Right atrium auricular region (tissue), 2 donors: ENCODE measurements at regions not wholly inside any gene's neighbourhood (a gene's known extent, or its start where the extent isn't known, plus 50 kb on each side); places are given as distances from the start of the nearest gene placed in this dataset.

ENCODE experiments used
- DNase-seq: peaks from one replicate; pipeline ENCODE4 v3.0.0-alpha.2; 2019; ENCODE audit warnings: low spot score
- H3K27ac ChIP-seq, 2 donors: fragments of 200-600 bp; sonication (generic); 1 replicate in 1 of 2; 2 replicates in 1 of 2; pipeline ENCODE4 v1.5.1; 2016 to 2019
- H3K27me3 ChIP-seq, 2 donors: fragments of 200-600 bp; sonication (generic); one replicate each; pipeline versions ENCODE4 v1.5.1 to v1.6.0; 2017 to 2019
- H3K36me3 ChIP-seq: fragments of 200-600 bp; sonication (generic); one replicate; pipeline ENCODE4 v1.5.1; 2016
- H3K4me1 ChIP-seq, 2 donors: fragments of 200-600 bp; sonication (generic); one replicate each; pipeline versions ENCODE4 v1.5.1 to v1.6.0; 2017 to 2019
- H3K4me3 ChIP-seq, 2 donors: fragments of 200-600 bp; sonication (generic); 1 replicate in 1 of 2; 2 replicates in 1 of 2; pipeline ENCODE4 v1.5.1; 2017 to 2019; ENCODE audit warnings: mild to moderate bottlenecking in 1 of 2, moderate library complexity in 1 of 2
- H3K9me3 ChIP-seq, 2 donors: fragments of 200-600 bp; sonication (generic); one replicate each; pipeline ENCODE4 v1.5.1; 2019
- TF ChIP-seq, protein P1 (sequence below), 2 donors: fragments of 200-600 bp; sonication (generic); IDR thresholded peaks; one replicate each; pipeline ENCODE4 v1.5.1; 2019; ENCODE audit warnings: antibody characterized with exemption in 2 of 2

DNA sequence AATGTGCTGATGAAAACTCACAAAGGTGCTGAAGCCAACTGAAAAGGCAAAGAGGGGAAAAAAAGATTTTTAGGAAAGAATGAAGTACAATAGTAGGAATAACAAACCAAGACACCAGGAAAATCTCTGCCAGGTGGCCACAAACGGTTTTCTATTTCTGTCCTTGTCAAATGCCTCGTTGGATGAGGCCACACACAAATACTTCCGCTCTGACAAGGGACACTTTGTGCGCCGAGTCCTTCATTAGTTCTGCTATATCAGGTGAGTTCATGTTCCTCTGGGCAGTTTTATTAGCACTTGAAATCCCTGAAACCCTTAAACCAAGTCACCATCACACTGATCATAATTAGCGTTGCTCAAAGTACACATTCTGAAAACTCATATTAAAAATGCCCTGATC lies 373.1 kb downstream of the VPS13C start:
- no peak overlapping the region for H3K27ac ChIP-seq
- no peaks in the 10 kb centered on the region for H3K27me3 ChIP-seq
- DNase-seq, result no peak
- TF ChIP-seq, protein P1, sequence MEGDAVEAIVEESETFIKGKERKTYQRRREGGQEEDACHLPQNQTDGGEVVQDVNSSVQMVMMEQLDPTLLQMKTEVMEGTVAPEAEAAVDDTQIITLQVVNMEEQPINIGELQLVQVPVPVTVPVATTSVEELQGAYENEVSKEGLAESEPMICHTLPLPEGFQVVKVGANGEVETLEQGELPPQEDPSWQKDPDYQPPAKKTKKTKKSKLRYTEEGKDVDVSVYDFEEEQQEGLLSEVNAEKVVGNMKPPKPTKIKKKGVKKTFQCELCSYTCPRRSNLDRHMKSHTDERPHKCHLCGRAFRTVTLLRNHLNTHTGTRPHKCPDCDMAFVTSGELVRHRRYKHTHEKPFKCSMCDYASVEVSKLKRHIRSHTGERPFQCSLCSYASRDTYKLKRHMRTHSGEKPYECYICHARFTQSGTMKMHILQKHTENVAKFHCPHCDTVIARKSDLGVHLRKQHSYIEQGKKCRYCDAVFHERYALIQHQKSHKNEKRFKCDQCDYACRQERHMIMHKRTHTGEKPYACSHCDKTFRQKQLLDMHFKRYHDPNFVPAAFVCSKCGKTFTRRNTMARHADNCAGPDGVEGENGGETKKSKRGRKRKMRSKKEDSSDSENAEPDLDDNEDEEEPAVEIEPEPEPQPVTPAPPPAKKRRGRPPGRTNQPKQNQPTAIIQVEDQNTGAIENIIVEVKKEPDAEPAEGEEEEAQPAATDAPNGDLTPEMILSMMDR (IDR thresholded peaks at IDR 0.05), result no peak
- no peak overlapping the region for H3K4me3 ChIP-seq
- no peaks in the 10 kb centered on the region for H3K36me3 ChIP-seq
- no peaks in the 10 kb centered on the region for H3K4me1 ChIP-seq
- no peaks in the 10 kb centered on the region for H3K9me3 ChIP-seq

DNA sequence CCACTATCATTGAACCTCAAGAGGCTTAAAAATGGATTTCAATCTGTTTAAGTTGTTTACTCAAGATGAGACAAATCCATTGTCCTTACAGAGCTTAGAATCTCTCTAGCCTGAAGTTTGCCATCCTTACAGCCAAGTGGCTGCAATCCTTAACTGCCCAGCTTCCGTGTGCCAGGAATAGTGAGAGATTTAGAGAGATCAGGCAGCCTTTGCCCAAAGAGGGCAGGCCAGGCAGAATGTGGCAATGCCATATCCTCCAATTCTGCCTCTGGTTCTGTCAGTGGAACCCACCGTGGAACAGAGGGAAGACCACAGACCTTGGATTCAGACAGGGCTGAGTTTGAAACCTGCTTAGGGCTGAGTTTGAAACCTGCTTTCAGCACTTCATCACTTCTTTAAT lies 374.3 kb downstream of the VPS13C start:
- TF ChIP-seq, protein P1 (IDR thresholded peaks at IDR 0.05), result no peak
- Histone ChIP-seq H3K27me3 (no peaks in the 10 kb centered on the region), H3K4me1 (no peaks in the 10 kb centered on the region), H3K27ac (no peak overlapping the region), H3K36me3 (no peaks in the 10 kb centered on the region), H3K9me3 (no peaks in the 10 kb centered on the region), H3K4me3 (no peak overlapping the region)
- no peak for DNase-seq

DNA sequence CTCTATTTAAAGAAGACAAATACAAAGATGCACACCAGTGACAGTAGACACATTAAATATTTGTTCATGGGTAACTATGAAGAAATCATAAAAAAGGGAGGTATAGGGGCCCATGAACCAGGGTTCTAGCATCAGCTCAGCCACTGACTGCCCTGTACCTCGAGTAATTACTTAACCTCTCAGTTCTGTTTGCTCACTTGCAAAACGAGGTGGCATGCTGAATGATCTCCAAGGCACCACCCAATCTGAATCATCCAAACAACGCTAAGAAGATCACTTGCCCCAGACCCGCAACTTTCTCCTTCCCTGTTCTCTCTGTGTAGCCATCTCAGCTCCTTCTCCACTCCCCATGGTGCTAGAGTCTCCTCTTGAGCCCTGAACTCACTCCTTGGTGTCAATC lies 374.7 kb downstream of the VPS13C start:
- Histone ChIP-seq H3K9me3 (no peaks in the 10 kb centered on the region), H3K27me3 (no peaks in the 10 kb centered on the region), H3K27ac (no peak overlapping the region), H3K36me3 (no peaks in the 10 kb centered on the region), H3K4me3 (no peak overlapping the region), H3K4me1 (no peaks in the 10 kb centered on the region)
- TF ChIP-seq, protein P1 (IDR thresholded peaks at IDR 0.05), result no peak
- DNase-seq, result no peak

DNA sequence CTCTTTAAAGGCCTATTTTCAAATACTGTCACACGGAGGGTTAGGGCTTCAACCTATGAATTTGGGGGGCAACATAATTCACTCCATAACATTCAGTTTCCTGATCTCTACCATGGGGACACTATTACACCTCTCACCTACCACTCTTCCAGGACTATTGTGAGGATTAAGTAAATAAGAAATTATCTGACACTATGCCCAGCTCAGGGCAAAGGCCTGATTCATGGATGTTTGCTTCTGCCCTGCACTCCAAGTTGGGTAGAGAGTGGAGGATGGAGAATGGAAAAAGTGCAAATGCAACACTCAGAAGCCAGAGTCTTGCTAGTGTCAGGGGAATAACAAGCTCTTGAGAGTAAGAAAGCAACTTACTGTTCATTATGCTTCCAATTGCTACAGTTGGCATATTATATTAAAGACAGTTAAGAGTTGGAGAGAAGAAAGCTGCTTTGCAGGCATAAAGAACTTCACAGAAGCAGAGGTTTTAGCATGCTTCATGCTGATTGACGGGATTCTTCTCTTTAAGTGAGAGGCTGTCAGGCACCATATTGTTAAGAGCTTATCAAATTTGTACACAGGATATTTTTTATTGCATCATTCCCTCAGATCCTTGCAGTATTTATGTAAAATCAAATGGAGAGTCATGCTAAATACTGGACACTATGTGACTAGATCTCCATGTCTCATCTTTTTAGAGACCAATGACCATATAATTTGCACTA lies 375.3 kb downstream of the VPS13C start:
- no peaks in the 10 kb centered on the region for H3K9me3 ChIP-seq
- TF ChIP-seq, protein P1 (IDR thresholded peaks at IDR 0.05), result no peak
- H3K36me3 ChIP-seq, result no peaks in the 10 kb centered on the region
- no peaks in the 10 kb centered on the region for H3K4me1 ChIP-seq
- H3K27ac ChIP-seq, result no peak overlapping the region
- no peak for DNase-seq
- no peaks in the 10 kb centered on the region for H3K27me3 ChIP-seq
- no peak overlapping the region for H3K4me3 ChIP-seq

DNA sequence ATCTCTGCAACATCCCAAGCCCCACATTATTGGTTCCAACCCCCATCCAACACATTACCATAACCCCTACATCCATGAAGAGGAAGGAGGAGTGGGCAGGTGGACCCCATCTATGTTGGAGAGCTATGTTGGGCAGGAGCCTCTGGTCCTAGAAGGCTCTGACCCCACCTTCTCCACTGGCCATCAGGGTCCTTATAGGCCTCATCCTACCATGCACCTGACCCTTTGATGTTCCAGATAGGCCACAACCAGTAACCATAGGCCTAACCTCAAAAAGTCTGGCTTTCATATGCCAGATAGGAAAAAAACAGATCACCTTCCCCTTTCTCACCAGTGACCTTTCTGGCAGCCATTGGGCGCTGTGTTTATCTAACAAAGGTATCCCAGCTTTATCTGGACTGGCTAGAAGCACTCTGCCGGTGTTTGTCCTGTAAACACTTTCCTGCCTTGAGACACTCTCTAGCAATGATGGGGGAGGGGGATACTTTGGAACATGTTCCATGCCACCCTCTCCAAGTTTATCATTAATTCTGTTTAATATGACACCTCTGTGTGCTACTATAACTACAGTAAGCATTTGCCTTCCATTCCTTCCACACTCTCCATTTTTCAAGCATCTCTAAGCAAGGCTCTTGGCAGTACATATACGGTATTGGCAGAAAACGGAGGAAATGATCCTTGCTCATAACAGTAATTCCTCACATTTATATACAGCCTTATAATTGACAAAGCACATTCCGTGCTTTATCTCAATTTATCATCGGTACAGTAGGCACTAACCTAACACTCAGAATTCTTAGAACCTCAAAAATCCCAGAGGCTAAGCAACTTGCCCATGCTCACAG lies 377.1 kb downstream of the VPS13C start:
- H3K27ac ChIP-seq, result no peak overlapping the region
- no peak for DNase-seq

More for the DNA sequence above, 377.1 kb downstream of the VPS13C start:
- no peaks in the 10 kb centered on the region for H3K4me1 ChIP-seq
- TF ChIP-seq, protein P1 (IDR thresholded peaks at IDR 0.05), result no peak
- H3K36me3 ChIP-seq, result no peaks in the 10 kb centered on the region
- H3K27me3 ChIP-seq, result no peaks in the 10 kb centered on the region
- H3K4me3 ChIP-seq, result no peak overlapping the region
- H3K9me3 ChIP-seq, result no peaks in the 10 kb centered on the region
